GM18873 (cell line): ENCODE measurements at regions not wholly inside any gene's neighbourhood (a gene's known extent, or its start where the extent isn't known, plus 50 kb on each side); places are given as distances from the start of the nearest gene placed in this dataset.
"Not testable (repeated sequence)": the region's sequence is repeated elsewhere in the genome, so short reads cannot be mapped to it uniquely, and the experiment has no call there.

Experiments used
- ATAC-seq: cut with Tn5 transposase; IDR thresholded peaks from one replicate; pipeline ENCODE4 v1.9.1; 2021; ENCODE audit warnings: mild to moderate bottlenecking, moderate library complexity, moderate number of reproducible peaks; ENCODE audit not compliant: unreplicated experiment, low FRiP score

GRCh38 chr12:11978726-11979384 is 91.9 kb upstream of the BCL2L14 start:
- ATAC-seq = no peak

GRCh38 chr12:11980115-11980514 is 90.6 kb upstream of the BCL2L14 start:
- no peak for ATAC-seq

GRCh38 chr12:11981121-11981733 is 89.5 kb upstream of the BCL2L14 start:
- ATAC-seq = peak; percentile 92

GRCh38 chr12:11984417-11984816 is 86.3 kb upstream of the BCL2L14 start:
- ATAC-seq = no peak

GRCh38 chr12:11986165-11986564 is 84.6 kb upstream of the BCL2L14 start:
- no peak for ATAC-seq

- no peak for ATAC-seq
Measured at GRCh38 chr12:11987901-11988300, 82.8 kb upstream of the BCL2L14 start.

GRCh38 chr12:11991604-11992003 is 79.1 kb upstream of the BCL2L14 start:
- ATAC-seq = no peak

GRCh38 chr12:11992515-11992914 is 78.2 kb upstream of the BCL2L14 start:
- ATAC-seq = no peak

- ATAC-seq = not testable (repeated sequence)
Measured at GRCh38 chr12:11998307-11998943, 72.3 kb upstream of the BCL2L14 start.

GRCh38 chr12:11998944-11999315 is 71.8 kb upstream of the BCL2L14 start:
- no peak for ATAC-seq

GRCh38 chr12:12003609-12004008 is 67.1 kb upstream of the BCL2L14 start:
- ATAC-seq = no peak

- ATAC-seq = no peak
Measured at GRCh38 chr12:12004524-12004923, 66.2 kb upstream of the BCL2L14 start.

- ATAC-seq = no peak
Measured at GRCh38 chr12:12007001-12007712, 63.6 kb upstream of the BCL2L14 start.

- no peak for ATAC-seq
Measured at GRCh38 chr12:12007713-12008231, 63.0 kb upstream of the BCL2L14 start.

- ATAC-seq = no peak
Measured at GRCh38 chr12:12008232-12008850, 62.4 kb upstream of the BCL2L14 start.

- peak; percentile 51 for ATAC-seq
Measured at GRCh38 chr12:12008931-12009611, 61.7 kb upstream of the BCL2L14 start.

- ATAC-seq = not testable (repeated sequence)
Measured at GRCh38 chr12:12009749-12010276, 60.9 kb upstream of the BCL2L14 start.

GRCh38 chr12:12010277-12011039 is 60.3 kb upstream of the BCL2L14 start:
- ATAC-seq = no peak

- ATAC-seq = no peak
Measured at GRCh38 chr12:12011880-12012260, 58.9 kb upstream of the BCL2L14 start.
